HEK293 (cell line): ENCODE measurements at regions not wholly inside any gene's neighbourhood (a gene's known extent, or its start where the extent isn't known, plus 50 kb on each side); places are given as distances from the start of the nearest gene placed in this dataset.

Experiments used
- CTCF ChIA-PET: fragments of 350-600 bp; formaldehyde crosslinking; extraction: SDS; loops from one replicate; lab custom pipeline; 2021; ENCODE audit warnings: antibody characterized with exemption; lab: Yijun Ruan, JAX
- POLR2A ChIA-PET: fragments of 300-600 bp; formaldehyde crosslinking; extraction: SDS; loops from one replicate; lab custom pipeline; 2020; ENCODE audit warnings: antibody characterized with exemption, inconsistent platforms; lab: Yijun Ruan, JAX
- H3K27ac ChIP-seq: fragments of 200-500 bp; sonication (Bioruptor generic); 2 replicates; pipeline ENCODE4 v1.5.1; 2014; ENCODE audit warnings: low read depth, low read length, control low read depth, inconsistent platforms; ENCODE audit errors: extremely low read depth
- H3K36me3 ChIP-seq, 2 experiments: fragments of 200-500 bp in 1 of 2; sonication (Bioruptor generic) in 1 of 2; 1 replicate in 1 of 2; 2 replicates in 1 of 2; pipeline ENCODE4 v1.5.1; 2014 to 2017; ENCODE audit warnings: inconsistent platforms in 2 of 2, low read length in 2 of 2; ENCODE audit not compliant: control insufficient read depth in 2 of 2, insufficient read depth in 1 of 2
- H3K4me1 ChIP-seq: fragments of 200-500 bp; sonication (Bioruptor generic); 2 replicates; pipeline ENCODE4 v1.5.1; 2014; ENCODE audit warnings: mild to moderate bottlenecking, low read length, inconsistent platforms; ENCODE audit not compliant: control insufficient read depth, insufficient read depth
- H3K4me3 ChIP-seq: 2 replicates; pipeline ENCODE4 v1.5.1; 2011; ENCODE audit warnings: low read depth, mild to moderate bottlenecking, control low read depth, low read length, moderate library complexity
- H3K9me3 ChIP-seq: fragments of 200-500 bp; sonication (Bioruptor generic); 2 replicates; pipeline ENCODE4 v1.5.1; 2014; ENCODE audit warnings: low read depth, low read length, inconsistent platforms; ENCODE audit not compliant: control insufficient read depth, insufficient read depth
- AEBP2 ChIP-seq: fragments of 450-650 bp; formaldehyde crosslinking; IDR thresholded peaks from 2 replicates; pipeline ENCODE4 v1.5.1; 2016; ENCODE audit warnings: missing biosample characterization, missing genetic modification characterization, borderline replicate concordance
- FEZF1 ChIP-seq: fragments of 450-650 bp; formaldehyde crosslinking; IDR thresholded peaks from 2 replicates; pipeline ENCODE4 v1.5.1; 2016; ENCODE audit warnings: missing biosample characterization, missing genetic modification characterization
- INSM2 ChIP-seq: fragments of 450-650 bp; formaldehyde crosslinking; IDR thresholded peaks from 2 replicates; pipeline ENCODE4 v1.5.1; 2016; ENCODE audit warnings: missing biosample characterization, missing genetic modification characterization
- KLF8 ChIP-seq: fragments of 450-650 bp; formaldehyde crosslinking; IDR thresholded peaks from 2 replicates; pipeline ENCODE4 v1.5.1; 2016; ENCODE audit warnings: missing biosample characterization, missing genetic modification characterization
- REST ChIP-seq: fragments of 450-650 bp; formaldehyde crosslinking; IDR thresholded peaks from 2 replicates; pipeline ENCODE4 v1.5.1; 2016; ENCODE audit warnings: missing biosample characterization, missing genetic modification characterization
- ZBTB20 ChIP-seq: fragments of 450-650 bp; formaldehyde crosslinking; IDR thresholded peaks from 2 replicates; pipeline ENCODE4 v1.5.1; 2016; ENCODE audit warnings: missing biosample characterization, missing genetic modification characterization
- ZBTB48 ChIP-seq: fragments of 450-650 bp; formaldehyde crosslinking; IDR thresholded peaks from 2 replicates; pipeline ENCODE4 v1.5.1; 2016; ENCODE audit warnings: missing biosample characterization, missing genetic modification characterization
- ZNF146 ChIP-seq: fragments of 450-650 bp; formaldehyde crosslinking; IDR thresholded peaks from 2 replicates; pipeline ENCODE4 v1.5.1; 2016; ENCODE audit warnings: missing biosample characterization, missing genetic modification characterization
- ZNF274 ChIP-seq, 2 experiments: fragments of 200-500 bp in 1 of 2; fragments of 450-650 bp in 1 of 2; sonication (Bioruptor generic) in 1 of 2; formaldehyde crosslinking in 1 of 2; IDR thresholded peaks; 2 replicates each; pipeline versions ENCODE4 v1.5.1 to v1.6.1; 2014 to 2016; ENCODE audit warnings: borderline replicate concordance in 1 of 2, inconsistent platforms in 1 of 2, low read length in 1 of 2, missing biosample characterization in 1 of 2, missing genetic modification characterization in 1 of 2
- ZNF518A ChIP-seq: fragments of 450-650 bp; formaldehyde crosslinking; conservative IDR thresholded peaks from 2 replicates; pipeline ENCODE4 v1.5.1; 2016; ENCODE audit warnings: low read depth, missing biosample characterization, missing genetic modification characterization
- ZNF521 ChIP-seq: fragments of 450-650 bp; formaldehyde crosslinking; IDR thresholded peaks from 2 replicates; pipeline ENCODE4 v1.5.1; 2017; ENCODE audit warnings: missing biosample characterization, mild to moderate bottlenecking, missing genetic modification characterization
- ZNF549 ChIP-seq: fragments of 450-650 bp; IDR thresholded peaks from 2 replicates; pipeline ENCODE4 v1.5.1; 2018; ENCODE audit warnings: missing biosample characterization, missing genetic modification characterization, mild to moderate bottlenecking, inconsistent platforms, moderate library complexity
- ZNF585B ChIP-seq: fragments of 450-650 bp; formaldehyde crosslinking; IDR thresholded peaks from 2 replicates; pipeline ENCODE4 v1.5.1; 2016; ENCODE audit warnings: missing biosample characterization, missing genetic modification characterization
- ZNF704 ChIP-seq: fragments of 450-650 bp; formaldehyde crosslinking; IDR thresholded peaks from 2 replicates; pipeline ENCODE4 v1.5.1; 2016; ENCODE audit warnings: missing biosample characterization, missing genetic modification characterization
- ZSCAN30 ChIP-seq: fragments of 450-650 bp; IDR thresholded peaks from 2 replicates; pipeline ENCODE4 v1.5.1; 2018; ENCODE audit warnings: missing biosample characterization, mild to moderate bottlenecking, missing genetic modification characterization, moderate library complexity
- ZXDB ChIP-seq: fragments of 450-650 bp; formaldehyde crosslinking; IDR thresholded peaks from 2 replicates; pipeline ENCODE4 v1.5.1; 2016; ENCODE audit warnings: missing biosample characterization, missing genetic modification characterization

GRCh38 chr14:54209511-54210250 is 187.1 kb upstream of the CDKN3 start:
- Histone ChIP-seq H3K36me3 (no peaks in the 10 kb centered on the region), H3K4me1 (peaks cover 24% of the 10 kb centered on the region), H3K9me3 (no peaks in the 10 kb centered on the region), H3K27ac (no peak overlapping the region), H3K4me3 (no peak overlapping the region)
- TF ChIP-seq FEZF1 (tag by site-specific recombination): no peak
- no peak for TF ChIP-seq KLF8 (tag by site-specific recombination)
- no peak for TF ChIP-seq ZNF585B (tag by site-specific recombination)
- TF ChIP-seq ZNF521 (tag by site-specific recombination): no peak
- TF ChIP-seq ZNF274 (IDR thresholded peaks at IDR 0.05; ENCODE audit: low read length): no peak
- no peak for TF ChIP-seq ZNF274 (tag by site-specific recombination; IDR thresholded peaks at IDR 0.05; ENCODE audit: borderline replicate concordance)
- no peak for TF ChIP-seq ZSCAN30 (tag by site-specific recombination)
- no peak for TF ChIP-seq AEBP2 (tag by site-specific recombination)
- ChIA-PET CTCF (interaction anchor here (0.5 kb wide), 1 partner anchor 1454 kb away, joined by 3 read pairs; no protein-coding TSS in a partner anchor), POLR2A (interaction anchor here (0.7 kb wide), 1 partner anchor 853 kb away, joined by 4 read pairs; no protein-coding TSS in a partner anchor)

- ChIA-PET CTCF (no interaction called here), POLR2A (no interaction called here)
- Histone ChIP-seq H3K4me3 (no peak overlapping the region), H3K27ac (no peak overlapping the region), H3K36me3 (no peaks in the 10 kb centered on the region), H3K4me1 (peaks cover 24% of the 10 kb centered on the region), H3K9me3 (no peaks in the 10 kb centered on the region)
- TF ChIP-seq INSM2 (tag by site-specific recombination) (no peak), ZNF704 (tag by site-specific recombination) (no peak), ZBTB48 (tag by site-specific recombination) (no peak), ZBTB20 (no peak), ZXDB (tag by site-specific recombination) (no peak), REST (tag by site-specific recombination) (no peak), ZNF146 (tag by site-specific recombination) (no peak), ZNF549 (no peak), KLF8 (tag by site-specific recombination) (no peak), ZNF518A (no peak)
Measured at GRCh38 chr14:54211551-54212308, 185.1 kb upstream of the CDKN3 start.
